ENCODE measurements at regions not wholly inside any gene's neighbourhood (a gene's known extent, or its start where the extent isn't known, plus 50 kb on each side); places are given as distances from the start of the nearest gene placed in this dataset.
"Not testable (repeated sequence)": the region's sequence is repeated elsewhere in the genome, so short reads cannot be mapped to it uniquely, and the experiment has no call there.

GRCh38 chr4:57371671-57372070 is 261.5 kb upstream of the IGFBP7 start:
- DNase-seq, result no peak

GRCh38 chr4:57370691-57371090 is 260.5 kb upstream of the IGFBP7 start:
- DNase-seq, result no peak

- DNase-seq, result no peak
Observed at GRCh38 chr4:57369446-57369845, 259.3 kb upstream of the IGFBP7 start.

GRCh38 chr4:57364255-57364654 is 254.1 kb upstream of the IGFBP7 start:
- no peak for DNase-seq

- DNase-seq, result no peak
Observed at GRCh38 chr4:57363346-57363745, 253.2 kb upstream of the IGFBP7 start.

GRCh38 chr4:57360681-57361080 is 250.5 kb upstream of the IGFBP7 start:
- DNase-seq, result no peak

GRCh38 chr4:57355101-57355665 is 245.0 kb upstream of the IGFBP7 start:
- no peak for DNase-seq

GRCh38 chr4:57351731-57352130 is 241.5 kb upstream of the IGFBP7 start:
- DNase-seq, result no peak

- DNase-seq, result no peak
Observed at GRCh38 chr4:57344296-57344695, 234.1 kb upstream of the IGFBP7 start.

- no peak for DNase-seq
Observed at GRCh38 chr4:57342411-57342810, 232.2 kb upstream of the IGFBP7 start.

- DNase-seq, result not testable (repeated sequence)
Observed at GRCh38 chr4:57338861-57339260, 228.7 kb upstream of the IGFBP7 start.

GRCh38 chr4:57333684-57334083 is 223.5 kb upstream of the IGFBP7 start:
- no peak for DNase-seq

GRCh38 chr4:57331959-57332358 is 221.8 kb upstream of the IGFBP7 start:
- DNase-seq, result no peak

- DNase-seq, result no peak
Observed at GRCh38 chr4:57329279-57329678, 219.1 kb upstream of the IGFBP7 start.

GRCh38 chr4:57324673-57325307 is 214.6 kb upstream of the IGFBP7 start:
- no peak for DNase-seq

GRCh38 chr4:57320849-57321248 is 210.7 kb upstream of the IGFBP7 start:
- no peak for DNase-seq

- DNase-seq, result no peak
Observed at GRCh38 chr4:57320217-57320616, 210.0 kb upstream of the IGFBP7 start.

GRCh38 chr4:57318703-57319102 is 208.5 kb upstream of the IGFBP7 start:
- DNase-seq, result no peak

- no peak for DNase-seq
Observed at GRCh38 chr4:57314636-57315035, 204.5 kb upstream of the IGFBP7 start.

GRCh38 chr4:57312296-57312695 is 202.1 kb upstream of the IGFBP7 start:
- no peak for DNase-seq

GRCh38 chr4:57309658-57310057 is 199.5 kb upstream of the IGFBP7 start:
- DNase-seq, result no peak

- no peak for DNase-seq
Observed at GRCh38 chr4:57308301-57308700, 198.1 kb upstream of the IGFBP7 start.

- no peak for DNase-seq
Observed at GRCh38 chr4:57305836-57306235, 195.7 kb upstream of the IGFBP7 start.

- DNase-seq, result no peak
Observed at GRCh38 chr4:57303012-57303751, 193.0 kb upstream of the IGFBP7 start.
